ENCODE measurements at regions not wholly inside any gene's neighbourhood (a gene's known extent, or its start where the extent isn't known, plus 50 kb on each side); places are given as distances from the start of the nearest gene placed in this dataset.
"Not testable (repeated sequence)": the region's sequence is repeated elsewhere in the genome, so short reads cannot be mapped to it uniquely, and the experiment has no call there.

GRCh38 chrX:138897621-138898492, 186.3 kb upstream of the FGF13 start:
- Histone ChIP-seq H3K9me3 (no peaks in the 10 kb centered on the region), H3K27me3 (no peaks in the 10 kb centered on the region), H3K36me3 (no peaks in the 10 kb centered on the region), H3K4me3 (no peak overlapping the region), H3K4me1 (no peaks in the 10 kb centered on the region), H3K27ac (no peak overlapping the region)
- ATAC-seq: no peak
- DNase-seq: no peak
- 47% methylated on average over 4 of the region's 6 CpGs for WGBS (ENCODE audit: insufficient coverage, low coverage, low lambda C conversion rate, missing lambda C conversion rate)
- intact Hi-C loops (cut with DNase I): no loop called here
- TF ChIP-seq CTCF (IDR thresholded peaks at IDR 0.05) (no peak), POLR2A (IDR thresholded peaks at IDR 0.05) (no peak)

GRCh38 chrX:138890491-138890890, 179.0 kb upstream of the FGF13 start:
- intact Hi-C loops (cut with DNase I): no loop called here
- no peak for TF ChIP-seq POLR2A (IDR thresholded peaks at IDR 0.05)
- TF ChIP-seq CTCF (IDR thresholded peaks at IDR 0.05): no peak
- no peaks in the 10 kb centered on the region for H3K4me1 ChIP-seq
- H3K4me3 ChIP-seq: no peak overlapping the region
- no peak overlapping the region for H3K27ac ChIP-seq
- H3K9me3 ChIP-seq: no peaks in the 10 kb centered on the region
- DNase-seq: no peak
- H3K36me3 ChIP-seq: no peaks in the 10 kb centered on the region
- ATAC-seq: no peak
- H3K27me3 ChIP-seq: no peaks in the 10 kb centered on the region

- no peaks in the 10 kb centered on the region for H3K9me3 ChIP-seq
- no peaks in the 10 kb centered on the region for H3K27me3 ChIP-seq
- no peaks in the 10 kb centered on the region for H3K4me1 ChIP-seq
- DNase-seq (no peak), ATAC-seq (no peak)
- H3K36me3 ChIP-seq: no peaks in the 10 kb centered on the region
- H3K4me3 ChIP-seq: no peak overlapping the region
- intact Hi-C loops (cut with DNase I): no loop called here
- no peak for TF ChIP-seq POLR2A (IDR thresholded peaks at IDR 0.05)
- H3K27ac ChIP-seq: no peak overlapping the region
Measured at GRCh38 chrX:138889149-138889548, 177.6 kb upstream of the FGF13 start.

- ATAC-seq (peak; percentile 71 to 89 (median 84)), DNase-seq (peak in 2 of 3 donors; percentile 24 to 56)
- TF ChIP-seq CTCF (IDR thresholded peaks at IDR 0.05) (no peak), POLR2A (IDR thresholded peaks at IDR 0.05) (no peak)
- Histone ChIP-seq H3K9me3 (no peaks in the 10 kb centered on the region), H3K36me3 (no peaks in the 10 kb centered on the region), H3K4me3 (no peak overlapping the region), H3K4me1 (no peaks in the 10 kb centered on the region), H3K27ac (no peak overlapping the region), H3K27me3 (no peaks in the 10 kb centered on the region)
- intact Hi-C loops (cut with DNase I): no loop called here
- WGBS (ENCODE audit: insufficient coverage, low coverage, low lambda C conversion rate, missing lambda C conversion rate): 31% methylated on average over 2 of the region's 2 CpGs
Measured at GRCh38 chrX:138886769-138887168, 175.3 kb upstream of the FGF13 start.

- ATAC-seq: no peak
- TF ChIP-seq CTCF (IDR thresholded peaks at IDR 0.05): no peak
- no peaks in the 10 kb centered on the region for H3K9me3 ChIP-seq
- intact Hi-C loops (cut with DNase I): no loop called here
- no peak overlapping the region for H3K4me3 ChIP-seq
- no peaks in the 10 kb centered on the region for H3K4me1 ChIP-seq
- H3K27me3 ChIP-seq: no peaks in the 10 kb centered on the region
- 59% methylated on average over 6 of the region's 6 CpGs for WGBS (ENCODE audit: insufficient coverage, low coverage, low lambda C conversion rate, missing lambda C conversion rate)
- no peaks in the 10 kb centered on the region for H3K36me3 ChIP-seq
- DNase-seq: no peak
- H3K27ac ChIP-seq: no peak overlapping the region
Measured at GRCh38 chrX:138885886-138886285, 174.4 kb upstream of the FGF13 start.

- DNase-seq; H3K36me3 ChIP-seq; H3K4me1 ChIP-seq; H3K27ac ChIP-seq; H3K9me3 ChIP-seq; ATAC-seq; H3K27me3 ChIP-seq; H3K4me3 ChIP-seq; intact Hi-C loops (cut with DNase I): not testable (repeated sequence)
- 82% methylated on average over 4 of the region's 4 CpGs for WGBS (ENCODE audit: insufficient coverage, low coverage, low lambda C conversion rate, missing lambda C conversion rate)
Measured at GRCh38 chrX:138880293-138880692, 168.8 kb upstream of the FGF13 start.
